HEK293T (cell line): ENCODE measurements at regions not wholly inside any gene's neighbourhood (a gene's known extent, or its start where the extent isn't known, plus 50 kb on each side); places are given as distances from the start of the nearest gene placed in this dataset.

ENCODE experiments used
- ARNT ChIP-seq: fragments of 450-650 bp; IDR thresholded peaks from 2 replicates; pipeline ENCODE4 v1.6.1; 2017; ENCODE audit warnings: mild to moderate bottlenecking
- FOXA1 ChIP-seq: fragments of 450-650 bp; IDR thresholded peaks from 2 replicates; pipeline ENCODE4 v1.6.1; 2016; ENCODE audit warnings: mild to moderate bottlenecking
- LEF1 ChIP-seq: fragments of 450-650 bp; IDR thresholded peaks from 2 replicates; pipeline ENCODE4 v1.6.1; 2017; ENCODE audit warnings: mild to moderate bottlenecking, borderline replicate concordance
- SP1 ChIP-seq: fragments of 450-650 bp; IDR thresholded peaks from 2 replicates; pipeline ENCODE4 v1.6.1; 2017
- TARDBP ChIP-seq: fragments of 450-650 bp; IDR thresholded peaks from 2 replicates; pipeline ENCODE4 v1.6.1; 2016
- ZNF384 ChIP-seq: fragments of 450-650 bp; IDR thresholded peaks from 2 replicates; pipeline ENCODE4 v1.6.1; 2016

- no peak for TF ChIP-seq LEF1
- TF ChIP-seq ARNT: no peak
- TF ChIP-seq FOXA1: no peak
- no peak for TF ChIP-seq SP1
- no peak for TF ChIP-seq TARDBP
- TF ChIP-seq ZNF384: no peak
These were observed 185.7 kb downstream of the RFC3 start for GRCh38 chr13:34003656-34004055.
